Caco-2 (cell line): ENCODE measurements at regions not wholly inside any gene's neighbourhood (a gene's known extent, or its start where the extent isn't known, plus 50 kb on each side); places are given as distances from the start of the nearest gene placed in this dataset.

Experiments
- BruUV-seq: library from RNA; stranded (reverse); fragments of 400-500 nt; replicated peaks from 2 replicates; lab custom pipeline; 2021; lab: Mats Ljungman, UMichigan
- CTCF ChIA-PET: fragments of 300-600 bp; sonication (Branson Sonifier 250); formaldehyde crosslinking; loops from one replicate; lab custom pipeline; 2022; ENCODE audit warnings: antibody characterized with exemption; lab: Charles Lee
- POLR2A ChIA-PET: fragments of 300-600 bp; sonication (Branson Sonifier 250); formaldehyde crosslinking; loops from one replicate; lab custom pipeline; 2022; ENCODE audit warnings: antibody characterized with exemption; lab: Charles Lee
- DNase-seq, 2 experiments: peaks; one replicate each; pipeline versions ENCODE4 v3.0.0 to v3.0.0-alpha.2; 2020 to 2022
- H3K27me3 ChIP-seq: replicated peaks from 2 replicates; pipeline ENCODE4 v1.6.0; 2011; ENCODE audit warnings: low read length; ENCODE audit not compliant: control insufficient read depth, insufficient read depth
- H3K36me3 ChIP-seq: 2 replicates; pipeline ENCODE4 v1.5.1; 2011; ENCODE audit warnings: low read length; ENCODE audit not compliant: control insufficient read depth, insufficient read depth
- H3K4me1 ChIP-seq: fragments of 250-450 bp; sonication (Bioruptor Pico); 2 replicates; pipeline ENCODE4 v1.5.1; 2020; ENCODE audit warnings: mild to moderate bottlenecking
- H3K4me3 ChIP-seq: 2 replicates; pipeline ENCODE4 v1.5.1; 2011; ENCODE audit warnings: low read depth, mild to moderate bottlenecking, control low read depth, low read length
- H3K9me3 ChIP-seq: fragments of 250-450 bp; sonication (Bioruptor Pico); 2 replicates; pipeline ENCODE4 v1.5.1; 2020; ENCODE audit warnings: mild to moderate bottlenecking, moderate library complexity
- H3K27ac Mint-ChIP-seq: one replicate; pipeline ENCODE4 v1.8.0; 2022; ENCODE audit warnings: mixed read lengths; ENCODE audit not compliant: unreplicated experiment
- H3K27me3 Mint-ChIP-seq: one replicate; pipeline ENCODE4 v1.8.0; 2022; ENCODE audit warnings: mixed read lengths; ENCODE audit not compliant: insufficient read depth, unreplicated experiment
- H3K36me3 Mint-ChIP-seq: one replicate; pipeline ENCODE4 v1.8.0; 2022; ENCODE audit warnings: mild to moderate bottlenecking, mixed read lengths; ENCODE audit not compliant: insufficient read depth, unreplicated experiment
- H3K4me1 Mint-ChIP-seq: one replicate; pipeline ENCODE4 v1.8.0; 2022; ENCODE audit warnings: low read depth, mixed read lengths; ENCODE audit not compliant: unreplicated experiment
- H3K4me3 Mint-ChIP-seq: one replicate; pipeline ENCODE4 v1.8.0; 2022; ENCODE audit warnings: mild to moderate bottlenecking, moderate library complexity, mixed read lengths; ENCODE audit not compliant: unreplicated experiment
- H3K9me3 Mint-ChIP-seq: one replicate; pipeline ENCODE4 v1.8.0; 2022; ENCODE audit warnings: mixed read lengths; ENCODE audit not compliant: unreplicated experiment
- intact Hi-C: fragments of 100-400 bp; cut with micrococcal nuclease; formaldehyde crosslinking; loops from one replicate; pipeline ENCODE4 v1.10.0; 2022; ENCODE audit not compliant: unreplicated experiment
- TF ChIP-seq, protein P1 (sequence below), 2 experiments: fragments of 200-600 bp in 1 of 2; IDR thresholded peaks; 1 replicate in 1 of 2; 2 replicates in 1 of 2; pipeline versions ENCODE4 v1.5.1 to v1.8.0; 2011 to 2022; ENCODE audit warnings: antibody characterized with exemption in 1 of 2, control low read depth in 1 of 2, inconsistent platforms in 1 of 2, low read depth in 1 of 2, low read length in 1 of 2, mild to moderate bottlenecking in 1 of 2, moderate library complexity in 1 of 2; ENCODE audit not compliant: insufficient read depth in 1 of 2, severe bottlenecking in 1 of 2, unreplicated experiment in 1 of 2

DNA sequence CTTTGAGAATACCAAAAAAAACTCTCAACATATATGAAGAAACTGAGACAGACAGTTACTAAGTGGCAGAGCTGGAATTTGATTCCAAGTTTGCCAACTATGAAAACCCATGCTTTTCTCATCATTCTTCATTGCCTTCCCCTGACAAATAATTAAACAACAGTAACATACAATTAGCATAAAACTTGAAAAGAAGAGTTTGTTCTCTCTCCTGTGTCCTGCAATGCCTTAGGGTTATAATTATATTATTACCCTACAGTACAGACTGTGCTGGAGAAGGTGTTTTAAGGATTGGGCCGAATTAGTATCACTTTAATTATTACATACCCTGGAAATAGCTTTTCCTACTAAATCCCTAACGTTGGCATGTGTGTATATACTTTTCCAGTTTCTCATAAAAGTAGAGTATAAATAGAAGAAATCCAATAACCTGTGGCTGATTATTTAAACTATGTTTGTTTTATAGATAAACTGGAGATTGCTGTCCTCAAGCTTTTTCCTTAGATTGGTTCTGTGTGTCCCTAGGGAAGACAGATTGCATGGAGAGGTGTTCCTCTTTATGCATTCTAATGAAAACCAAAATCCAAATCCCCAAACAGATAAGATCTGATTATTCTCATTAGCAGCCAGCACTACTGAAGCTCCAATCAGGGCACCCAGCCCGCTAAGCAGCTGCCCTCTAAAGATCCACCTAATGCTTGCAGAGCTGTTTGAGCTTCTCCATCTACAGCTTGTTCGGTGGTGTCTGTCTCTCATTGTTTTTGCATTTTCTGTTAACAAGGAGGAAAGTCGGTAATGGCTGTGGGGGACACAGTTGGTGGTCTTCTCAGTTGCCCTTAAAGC is 156.3 kb downstream of the TM2D1 start:
- Histone ChIP-seq H3K4me1 (no peaks in the 10 kb centered on the region), H3K36me3 (no peaks in the 10 kb centered on the region), H3K27me3 (no peaks in the 10 kb centered on the region), H3K9me3 (no peaks in the 10 kb centered on the region), H3K4me3 (no peak overlapping the region)
- no peaks in the 10 kb centered on the region for H3K4me1 Mint-ChIP-seq
- intact Hi-C loops: no loop called here
- H3K36me3 Mint-ChIP-seq: no peaks in the 10 kb centered on the region
- H3K27ac Mint-ChIP-seq: no peak overlapping the region
- ChIA-PET POLR2A (no interaction called here), CTCF (no interaction called here)
- BruUV-seq: no TSS peak
- TF ChIP-seq, protein P1, sequence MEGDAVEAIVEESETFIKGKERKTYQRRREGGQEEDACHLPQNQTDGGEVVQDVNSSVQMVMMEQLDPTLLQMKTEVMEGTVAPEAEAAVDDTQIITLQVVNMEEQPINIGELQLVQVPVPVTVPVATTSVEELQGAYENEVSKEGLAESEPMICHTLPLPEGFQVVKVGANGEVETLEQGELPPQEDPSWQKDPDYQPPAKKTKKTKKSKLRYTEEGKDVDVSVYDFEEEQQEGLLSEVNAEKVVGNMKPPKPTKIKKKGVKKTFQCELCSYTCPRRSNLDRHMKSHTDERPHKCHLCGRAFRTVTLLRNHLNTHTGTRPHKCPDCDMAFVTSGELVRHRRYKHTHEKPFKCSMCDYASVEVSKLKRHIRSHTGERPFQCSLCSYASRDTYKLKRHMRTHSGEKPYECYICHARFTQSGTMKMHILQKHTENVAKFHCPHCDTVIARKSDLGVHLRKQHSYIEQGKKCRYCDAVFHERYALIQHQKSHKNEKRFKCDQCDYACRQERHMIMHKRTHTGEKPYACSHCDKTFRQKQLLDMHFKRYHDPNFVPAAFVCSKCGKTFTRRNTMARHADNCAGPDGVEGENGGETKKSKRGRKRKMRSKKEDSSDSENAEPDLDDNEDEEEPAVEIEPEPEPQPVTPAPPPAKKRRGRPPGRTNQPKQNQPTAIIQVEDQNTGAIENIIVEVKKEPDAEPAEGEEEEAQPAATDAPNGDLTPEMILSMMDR (IDR thresholded peaks at IDR 0.05; ENCODE audit: insufficient read depth in 1 of 2, low read depth in 1 of 2, low read length in 1 of 2, severe bottlenecking in 1 of 2, unreplicated experiment in 1 of 2): no peak
- no peaks in the 10 kb centered on the region for H3K9me3 Mint-ChIP-seq
- no peak for DNase-seq
- H3K4me3 Mint-ChIP-seq: no peak overlapping the region
- H3K27me3 Mint-ChIP-seq: no peaks in the 10 kb centered on the region

DNA sequence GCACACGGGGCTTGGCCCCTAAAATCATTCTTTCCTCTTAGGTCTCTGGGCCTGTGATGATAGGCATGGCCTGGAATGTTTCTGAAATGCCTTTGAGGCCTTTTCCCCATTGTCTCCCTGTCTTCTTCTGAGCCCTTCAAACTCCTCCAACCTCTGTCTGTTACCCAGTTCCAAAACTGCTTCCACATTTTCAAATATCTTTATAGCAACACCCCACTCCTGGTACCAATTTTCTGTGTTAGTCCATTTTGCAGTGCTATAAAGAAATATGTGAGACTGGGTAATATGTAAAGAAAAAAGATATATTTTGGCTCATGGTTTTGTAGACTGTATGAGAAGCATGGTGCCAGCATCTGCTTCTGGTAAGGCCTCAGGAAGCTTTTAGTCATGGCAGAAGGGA is 158.8 kb downstream of the TM2D1 start:
- intact Hi-C loops: no loop called here
- Histone ChIP-seq H3K27me3 (no peaks in the 10 kb centered on the region), H3K4me1 (no peaks in the 10 kb centered on the region), H3K36me3 (no peaks in the 10 kb centered on the region), H3K4me3 (no peak overlapping the region), H3K9me3 (no peaks in the 10 kb centered on the region)
- CTCF ChIA-PET: no interaction called here
- H3K9me3 Mint-ChIP-seq: no peaks in the 10 kb centered on the region
- no peaks in the 10 kb centered on the region for H3K4me1 Mint-ChIP-seq
- TF ChIP-seq, protein P1 (IDR thresholded peaks at IDR 0.05; ENCODE audit: insufficient read depth in 1 of 2, low read depth in 1 of 2, low read length in 1 of 2, severe bottlenecking in 1 of 2, unreplicated experiment in 1 of 2): no peak
- no peak overlapping the region for H3K4me3 Mint-ChIP-seq
- no peaks in the 10 kb centered on the region for H3K27me3 Mint-ChIP-seq
- no peak for DNase-seq
- BruUV-seq: no TSS peak
- POLR2A ChIA-PET: no interaction called here
- H3K36me3 Mint-ChIP-seq: no peaks in the 10 kb centered on the region
- no peak overlapping the region for H3K27ac Mint-ChIP-seq

DNA sequence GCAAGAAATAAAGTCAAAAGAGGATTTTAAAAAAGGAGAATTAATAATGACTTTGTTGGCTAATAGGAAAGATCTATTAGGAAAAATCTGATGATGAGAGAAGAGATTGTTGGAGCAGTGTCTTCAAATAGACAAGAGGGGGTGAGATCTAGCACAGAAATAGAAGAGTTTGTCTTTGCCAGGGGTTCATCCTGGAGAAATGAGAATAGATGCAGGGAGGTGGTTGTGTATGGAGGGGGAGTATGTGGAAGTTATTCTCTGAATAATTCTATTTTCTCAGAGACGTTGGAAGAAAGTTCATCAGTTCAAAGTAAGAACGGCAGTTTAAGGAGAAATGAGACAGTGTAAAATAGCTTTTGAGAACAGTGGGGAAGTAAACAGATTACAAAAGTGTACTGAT is 161.3 kb downstream of the TM2D1 start:
- intact Hi-C loops: no loop called here

More for the DNA sequence above, 161.3 kb downstream of the TM2D1 start:
- H3K4me1 ChIP-seq: no peaks in the 10 kb centered on the region
- BruUV-seq: no TSS peak
- no peaks in the 10 kb centered on the region for H3K4me1 Mint-ChIP-seq
- no peak for DNase-seq
- H3K9me3 Mint-ChIP-seq: no peaks in the 10 kb centered on the region
- no peak overlapping the region for H3K27ac Mint-ChIP-seq
- no peaks in the 10 kb centered on the region for H3K36me3 ChIP-seq
- TF ChIP-seq, protein P1 (IDR thresholded peaks at IDR 0.05; ENCODE audit: insufficient read depth in 1 of 2, low read depth in 1 of 2, low read length in 1 of 2, severe bottlenecking in 1 of 2, unreplicated experiment in 1 of 2): no peak
- CTCF ChIA-PET: no interaction called here
- no peaks in the 10 kb centered on the region for H3K9me3 ChIP-seq
- no peak overlapping the region for H3K4me3 Mint-ChIP-seq
- no peaks in the 10 kb centered on the region for H3K27me3 ChIP-seq
- POLR2A ChIA-PET: no interaction called here
- H3K4me3 ChIP-seq: no peak overlapping the region
- H3K36me3 Mint-ChIP-seq: no peaks in the 10 kb centered on the region
- no peaks in the 10 kb centered on the region for H3K27me3 Mint-ChIP-seq
